Germinal center (tissue), 1 donor: ENCODE measurements at regions not wholly inside any gene's neighbourhood (a gene's known extent, or its start where the extent isn't known, plus 50 kb on each side); places are given as distances from the start of the nearest gene placed in this dataset.
"Not testable (repeated sequence)": the region's sequence is repeated elsewhere in the genome, so short reads cannot be mapped to it uniquely, and the experiment has no call there.

Experiments used
- DNase-seq: peaks from one replicate; pipeline ENCODE4 v3.0.0; 2012; ENCODE audit warnings: mixed read lengths, low spot score

DNA sequence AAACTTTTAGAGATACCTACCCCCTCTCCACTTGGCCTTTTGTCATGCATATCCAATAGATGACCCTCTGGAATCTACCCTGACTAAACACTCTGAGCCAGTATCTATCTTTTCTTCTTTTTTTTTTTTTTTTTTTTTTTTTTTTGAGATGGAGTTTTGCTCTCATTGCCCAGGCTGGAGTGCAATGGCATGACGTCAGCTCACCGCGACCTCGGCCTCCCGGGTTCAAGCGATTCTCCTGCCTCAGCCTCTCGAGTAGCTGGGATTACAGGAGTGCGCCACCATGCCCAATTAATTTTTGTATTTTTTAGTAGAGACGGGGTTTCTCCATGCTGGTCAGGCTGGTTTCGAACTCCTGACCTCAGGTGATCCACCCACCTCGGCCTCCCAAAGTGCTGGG is 50.8 kb upstream of the GRIN2B start:
- DNase-seq, result not testable (repeated sequence)

- DNase-seq, result no peak
Measured at GRCh38 chr12:14043776-14044175, 62.4 kb upstream of the GRIN2B start.

DNA sequence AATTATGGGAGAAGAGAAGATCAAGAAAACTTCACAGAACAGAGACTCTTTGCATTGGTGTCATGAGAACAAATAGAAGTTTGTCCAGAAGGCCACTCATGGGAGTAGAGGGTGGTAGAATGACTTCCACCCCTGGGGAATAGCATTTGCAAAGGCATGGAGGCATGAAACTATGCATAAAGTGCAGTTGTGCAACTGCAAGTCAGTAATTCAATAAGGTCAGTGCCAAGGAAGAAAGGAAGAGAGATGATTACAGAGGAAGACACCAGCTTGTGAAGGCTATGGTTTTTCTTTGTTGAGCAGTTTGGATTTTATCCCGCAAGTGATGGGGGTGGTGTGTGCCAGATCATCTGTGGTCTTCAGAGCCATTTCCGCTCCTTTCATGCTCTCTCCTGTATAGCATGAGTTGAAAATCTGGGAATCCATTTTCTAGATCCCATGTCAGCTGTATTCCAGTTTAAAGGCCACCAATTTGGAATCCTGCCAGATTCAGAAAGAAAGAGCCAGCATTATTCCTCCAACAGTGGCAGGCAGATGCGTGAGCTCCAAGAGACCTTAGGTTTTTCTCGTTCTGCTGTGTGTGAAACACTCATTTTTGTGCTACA is 67.6 kb upstream of the GRIN2B start:
- DNase-seq, result no peak

DNA sequence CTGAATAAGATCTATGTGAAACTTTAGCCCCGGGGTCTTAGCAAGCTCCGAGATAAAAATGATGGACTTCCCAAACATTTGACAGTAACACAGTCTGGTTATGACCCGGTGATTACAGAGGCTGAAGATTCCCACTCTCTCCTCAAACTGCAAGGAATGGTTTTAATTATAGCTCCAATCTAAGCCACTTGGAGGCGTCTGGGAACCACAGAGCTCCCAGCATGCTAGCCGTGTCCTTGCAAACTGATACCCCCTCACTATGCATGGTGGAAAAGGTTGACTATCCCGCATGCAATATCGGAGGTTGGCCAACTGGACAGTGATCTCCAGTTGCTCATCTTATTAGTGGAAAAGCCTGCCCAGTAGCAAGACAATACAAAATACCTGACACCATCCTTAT is 76.5 kb upstream of the GRIN2B start:
- no peak for DNase-seq

DNA sequence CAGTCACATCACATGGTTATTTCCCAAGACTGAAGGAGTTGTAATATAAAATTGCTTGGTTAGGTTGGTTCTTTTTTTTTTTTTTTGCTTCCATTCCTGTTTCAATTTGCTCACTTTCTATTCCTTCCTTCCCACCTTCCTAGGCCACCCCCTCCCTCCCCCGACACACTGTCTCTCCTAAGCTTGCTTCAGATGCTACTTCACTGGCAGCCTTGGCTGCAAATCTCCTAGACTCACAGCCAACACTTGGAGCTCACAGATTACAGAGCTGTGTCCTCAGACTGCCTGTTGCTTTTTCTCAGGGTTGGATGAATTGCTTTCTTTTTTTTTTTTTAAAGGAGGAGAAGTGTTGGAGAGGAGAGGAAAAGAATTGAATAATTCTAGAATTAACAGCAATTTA is 77.3 kb upstream of the GRIN2B start:
- DNase-seq, result no peak

- DNase-seq, result no peak
Measured at GRCh38 chr12:14059548-14059947, 78.1 kb upstream of the GRIN2B start.

- no peak for DNase-seq
Measured at GRCh38 chr12:14065616-14066015, 84.2 kb upstream of the GRIN2B start.

DNA sequence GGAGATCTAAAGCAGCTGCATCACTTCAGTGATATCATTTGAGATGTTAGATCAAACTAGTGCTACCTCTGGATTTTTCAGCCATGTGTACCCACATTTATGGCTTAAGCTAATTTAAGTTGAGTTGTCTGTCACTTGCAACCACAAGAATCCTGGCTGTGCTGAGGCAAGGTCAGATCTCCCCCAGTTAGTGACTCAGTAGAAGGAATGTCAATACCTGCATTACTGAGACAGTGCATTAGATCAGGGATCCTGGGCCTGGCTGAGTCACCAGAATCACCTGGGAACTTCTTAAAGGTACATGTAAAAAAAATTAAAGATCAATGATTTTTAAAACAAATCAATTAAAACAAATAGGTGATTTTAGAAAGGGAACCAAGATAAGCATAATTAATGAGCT is 84.6 kb upstream of the GRIN2B start:
- no peak for DNase-seq

DNA sequence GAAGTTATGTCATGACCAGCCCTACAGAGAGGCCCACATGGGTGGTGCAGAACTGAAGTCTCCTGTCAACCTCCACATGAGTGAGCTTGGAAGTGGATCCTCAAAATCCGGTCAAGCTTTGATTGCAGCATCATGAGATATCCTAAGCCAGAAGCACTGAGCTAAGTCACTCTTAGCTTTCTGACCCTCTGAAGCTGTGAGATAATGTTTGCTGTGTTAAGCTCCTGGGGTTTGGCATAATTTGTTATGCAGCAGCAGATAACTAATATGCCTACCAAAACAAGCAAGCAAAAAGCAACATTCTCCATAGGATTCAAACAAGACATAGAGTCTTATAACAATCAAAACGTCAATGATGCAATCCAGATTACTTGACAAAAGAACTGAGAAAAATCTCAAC is 87.6 kb upstream of the GRIN2B start:
- DNase-seq, result no peak

DNA sequence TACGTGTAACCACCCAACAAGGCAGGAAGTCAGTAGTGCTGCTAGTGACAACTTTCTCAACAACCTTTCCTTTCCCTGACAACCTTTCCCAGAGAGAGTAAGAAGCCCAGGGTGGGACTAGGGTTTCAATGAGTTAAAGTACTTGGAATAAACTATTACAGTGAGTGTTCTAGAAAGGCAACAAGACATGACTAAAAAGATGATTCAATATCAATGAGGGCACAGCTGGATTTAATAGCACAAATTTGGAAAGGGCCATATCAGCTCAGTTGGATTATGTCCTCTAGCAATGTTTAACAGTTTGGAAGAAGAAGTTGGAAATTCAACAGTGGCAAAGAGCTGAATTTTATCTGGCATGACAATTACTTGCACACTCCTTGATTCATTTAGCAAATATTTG is 90.4 kb upstream of the GRIN2B start:
- no peak for DNase-seq

GRCh38 chr12:14072987-14073386 is 91.6 kb upstream of the GRIN2B start:
- no peak for DNase-seq

- no peak for DNase-seq
Measured at GRCh38 chr12:14075797-14076393, 94.5 kb upstream of the GRIN2B start.

- DNase-seq, result no peak
Measured at GRCh38 chr12:14076538-14076937, 95.1 kb upstream of the GRIN2B start.

- no peak for DNase-seq
Measured at GRCh38 chr12:14086838-14087237, 105.4 kb upstream of the GRIN2B start.

DNA sequence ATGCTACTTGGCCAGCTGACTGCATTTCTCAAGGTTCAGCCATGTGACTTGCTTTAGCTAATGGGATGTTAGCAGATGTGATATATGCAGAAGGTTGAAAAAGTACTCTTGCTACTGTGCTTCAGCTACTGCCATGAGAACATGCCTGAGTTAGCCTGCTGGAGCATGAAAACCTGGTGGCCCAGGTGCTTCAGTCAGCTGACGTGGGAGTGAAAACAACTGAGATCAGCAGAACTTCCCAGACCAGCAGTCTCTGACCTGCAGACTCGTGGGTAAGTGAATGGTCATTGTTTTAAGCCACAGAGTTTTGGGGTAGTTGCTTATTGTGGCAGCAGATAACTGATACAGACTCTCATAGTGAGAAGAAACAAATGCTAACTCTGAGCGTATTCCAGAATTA is 118.6 kb upstream of the GRIN2B start:
- no peak for DNase-seq

DNA sequence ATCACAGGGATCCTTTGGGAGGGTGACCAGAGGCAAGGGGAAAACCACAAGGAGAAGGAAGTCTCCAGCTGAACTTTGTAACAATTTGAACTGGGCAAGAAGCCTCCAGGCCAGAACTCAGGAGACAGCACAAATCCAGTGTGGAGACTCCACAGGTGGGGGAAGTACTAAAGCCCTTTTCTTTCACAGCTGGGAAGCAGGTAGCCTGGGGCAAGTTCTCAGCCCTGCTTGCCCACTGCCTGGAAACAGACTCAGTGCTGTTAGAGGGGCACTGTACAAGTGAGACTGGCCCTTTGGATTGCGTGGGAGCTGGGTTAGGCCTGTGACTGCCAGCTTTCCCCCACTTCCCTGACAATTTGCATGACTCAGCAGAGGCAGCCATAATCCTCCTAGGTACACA is 120.2 kb upstream of the GRIN2B start:
- DNase-seq, result not testable (repeated sequence)

GRCh38 chr12:14111230-14111865 is 129.9 kb upstream of the GRIN2B start:
- DNase-seq, result peak; percentile 77

DNA sequence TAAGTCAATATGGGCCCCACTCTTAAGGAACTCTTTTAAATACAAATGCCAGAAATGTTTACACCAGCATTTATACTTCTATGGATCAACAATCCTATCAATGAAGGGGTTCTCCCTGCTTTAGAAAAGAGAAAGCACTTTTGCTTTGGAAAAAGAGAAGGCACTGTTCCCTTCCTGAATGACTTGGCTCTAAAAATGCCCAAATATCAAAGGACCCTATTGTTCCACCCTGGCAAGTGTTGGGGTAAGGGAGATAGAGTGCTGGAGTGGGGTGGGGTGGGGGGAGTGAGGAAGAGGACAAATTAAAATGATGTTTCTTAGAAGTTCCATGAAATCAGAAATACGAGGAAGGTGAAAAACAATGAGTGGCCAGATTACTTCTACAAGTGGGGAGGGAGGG is 131.6 kb upstream of the GRIN2B start:
- DNase-seq, result no peak

- no peak for DNase-seq
Measured at GRCh38 chr12:14126692-14127091, 145.3 kb upstream of the GRIN2B start.

- no peak for DNase-seq
Measured at GRCh38 chr12:14129611-14130195, 148.3 kb upstream of the GRIN2B start.

- DNase-seq, result no peak
Measured at GRCh38 chr12:14135996-14136395, 154.6 kb upstream of the GRIN2B start.

DNA sequence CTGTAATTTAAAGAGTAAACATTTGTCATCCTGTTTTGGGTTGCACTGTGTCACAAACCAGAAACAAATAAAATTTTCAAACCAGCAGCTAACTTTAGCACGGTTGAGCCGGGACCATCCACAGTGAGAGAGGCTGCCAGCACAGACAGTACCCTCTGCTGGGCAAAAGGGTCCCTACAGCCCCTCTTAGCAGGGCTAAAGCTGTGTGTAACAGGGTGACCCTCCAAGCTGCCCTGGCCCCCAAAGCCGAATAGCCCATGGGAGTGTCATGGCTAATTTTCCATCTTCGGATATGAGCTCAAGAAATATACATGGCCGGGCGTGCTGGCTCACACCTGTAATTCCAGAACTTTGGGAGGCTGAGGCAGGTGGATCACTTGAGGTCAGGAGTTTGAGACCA is 157.1 kb upstream of the GRIN2B start:
- DNase-seq, result peak; percentile 24

GRCh38 chr12:14148489-14149270 is 167.3 kb upstream of the GRIN2B start:
- peak; percentile 40 for DNase-seq
